Keratinocyte (primary cell): ENCODE measurements at regions not wholly inside any gene's neighbourhood (a gene's known extent, or its start where the extent isn't known, plus 50 kb on each side); places are given as distances from the start of the nearest gene placed in this dataset.

ENCODE experiments used
- DNase-seq: peaks from one replicate; pipeline ENCODE4 v3.0.0-alpha.2; 2011; ENCODE audit warnings: low read depth, missing footprints, low spot score
- FAIRE-seq: peaks from 2 replicates; lab custom pipeline; 2011; peaks lifted over from hg19 to GRCh38; lab: Jason Lieb, UNC
- H2AFZ ChIP-seq: 2 replicates; pipeline ENCODE4 v1.6.0; 2012; ENCODE audit warnings: low read length, control low read depth, inconsistent platforms; ENCODE audit not compliant: control insufficient read depth
- H3K27ac ChIP-seq: 2 replicates; pipeline ENCODE4 v1.5.1; 2011; ENCODE audit warnings: low read length; ENCODE audit not compliant: control insufficient read depth, insufficient read depth
- H3K27me3 ChIP-seq: 3 replicates; pipeline ENCODE4 v1.6.0; 2011; ENCODE audit warnings: low read length; ENCODE audit not compliant: control insufficient read depth, insufficient read depth; ENCODE audit errors: extremely low read depth
- H3K36me3 ChIP-seq, 2 experiments: 2 replicates in 1 of 2; 3 replicates in 1 of 2; pipeline ENCODE4 v1.5.1; 2011; ENCODE audit warnings: low read length in 2 of 2, mild to moderate bottlenecking in 1 of 2; ENCODE audit not compliant: control insufficient read depth in 2 of 2, insufficient read depth in 2 of 2; ENCODE audit errors: extremely low read depth in 1 of 2
- H3K4me1 ChIP-seq: 3 replicates; pipeline ENCODE4 v1.5.1; 2011; ENCODE audit warnings: low read length; ENCODE audit not compliant: control insufficient read depth, insufficient read depth; ENCODE audit errors: extremely low read depth
- H3K4me2 ChIP-seq: 3 replicates; pipeline ENCODE4 v1.6.0; 2011; ENCODE audit warnings: low read depth, low read length; ENCODE audit not compliant: control insufficient read depth, insufficient read depth; ENCODE audit errors: extremely low read depth
- H3K4me3 ChIP-seq, 3 experiments: fragments of 200-600 bp in 1 of 3; sonication (generic) in 1 of 3; 2 replicates in 2 of 3; 3 replicates in 1 of 3; pipeline ENCODE4 v1.5.1; 2011 to 2016; ENCODE audit warnings: low read length in 3 of 3, mild to moderate bottlenecking in 3 of 3, control low read depth in 2 of 3, inconsistent platforms in 1 of 3, low read depth in 1 of 3, mixed read lengths in 1 of 3, mixed run types in 1 of 3, moderate library complexity in 1 of 3; ENCODE audit not compliant: control insufficient read depth in 2 of 3, insufficient read depth in 2 of 3; ENCODE audit errors: extremely low read depth in 1 of 3
- H3K79me2 ChIP-seq: 2 replicates; pipeline ENCODE4 v1.6.0; 2012; ENCODE audit warnings: low read length; ENCODE audit not compliant: control insufficient read depth, insufficient read depth
- H3K9ac ChIP-seq: 3 replicates; pipeline ENCODE4 v1.6.0; 2011; ENCODE audit warnings: low read length; ENCODE audit not compliant: control insufficient read depth, insufficient read depth; ENCODE audit errors: extremely low read depth
- H3K9me1 ChIP-seq: 3 replicates; pipeline ENCODE4 v1.6.0; 2011; ENCODE audit warnings: low read length; ENCODE audit not compliant: control insufficient read depth, insufficient read depth; ENCODE audit errors: extremely low read depth
- H3K9me3 ChIP-seq: 2 replicates; pipeline ENCODE4 v1.5.1; 2012; ENCODE audit warnings: low read depth, low read length; ENCODE audit not compliant: control insufficient read depth
- H4K20me1 ChIP-seq: 3 replicates; pipeline ENCODE4 v1.6.0; 2011; ENCODE audit warnings: low read length; ENCODE audit not compliant: control insufficient read depth, insufficient read depth; ENCODE audit errors: extremely low read depth
- EZH2 ChIP-seq: IDR thresholded peaks from one replicate; pipeline ENCODE4 v1.6.1; 2012; ENCODE audit warnings: inconsistent platforms, mild to moderate bottlenecking, low read length, moderate library complexity
- dilution Hi-C: fragments of 300-500 bp; cut with MboI; formaldehyde crosslinking; loops from one replicate; pipeline ENCODE4 v1.7.0; 2020; ENCODE audit warnings: low sequenced_read_pairs; ENCODE audit not compliant: extremely low pct_ligation_motif_present
- TF ChIP-seq, protein P1 (sequence below), 3 experiments: IDR thresholded peaks in 1 of 3; conservative IDR thresholded peaks in 1 of 3; optimal IDR thresholded peaks in 1 of 3; 2 replicates in 2 of 3; 3 replicates in 1 of 3; pipeline versions ENCODE3 to v1.5.1; 2011; ENCODE audit warnings: low read length in 3 of 3, mild to moderate bottlenecking in 3 of 3, moderate library complexity in 2 of 3, control low read depth in 1 of 3, inconsistent platforms in 1 of 3; ENCODE audit not compliant: insufficient read depth in 2 of 3; ENCODE audit errors: extremely low read depth in 1 of 3

DNA sequence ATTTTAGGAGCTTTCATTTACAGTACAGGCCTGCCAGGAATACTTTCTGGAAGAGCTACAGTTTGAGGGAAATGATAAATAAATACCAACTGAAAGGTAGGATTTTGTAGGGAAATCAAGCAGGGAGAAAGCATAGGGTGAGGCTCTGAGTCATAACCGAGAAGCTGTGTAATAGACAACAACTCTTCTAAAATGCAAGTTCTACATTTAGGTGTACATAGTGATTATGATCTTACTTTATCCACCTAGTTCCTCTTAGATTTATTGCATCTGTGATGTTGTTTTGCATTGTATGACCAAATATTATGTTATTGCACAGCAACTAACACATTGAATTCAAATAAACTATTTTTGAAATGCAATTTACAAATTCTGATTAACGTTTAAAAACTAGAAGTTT lies 819.3 kb downstream of the PLA2G4A start:
- Histone ChIP-seq H2AFZ (no peak overlapping the region), H4K20me1 (no peaks in the 10 kb centered on the region), H3K9me3 (no peaks in the 10 kb centered on the region), H3K4me2 (no peak overlapping the region), H3K27me3 (no peaks in the 10 kb centered on the region), H3K4me1 (no peaks in the 10 kb centered on the region), H3K9ac (no peak overlapping the region), H3K79me2 (no peaks in the 10 kb centered on the region), H3K36me3 (no peaks in the 10 kb centered on the region), H3K4me3 (no peak overlapping the region), H3K9me1 (no peaks in the 10 kb centered on the region), H3K27ac (no peak overlapping the region)
- dilution Hi-C loops = no loop called here
- FAIRE-seq (no peak), DNase-seq (no peak)
- TF ChIP-seq, protein P1, sequence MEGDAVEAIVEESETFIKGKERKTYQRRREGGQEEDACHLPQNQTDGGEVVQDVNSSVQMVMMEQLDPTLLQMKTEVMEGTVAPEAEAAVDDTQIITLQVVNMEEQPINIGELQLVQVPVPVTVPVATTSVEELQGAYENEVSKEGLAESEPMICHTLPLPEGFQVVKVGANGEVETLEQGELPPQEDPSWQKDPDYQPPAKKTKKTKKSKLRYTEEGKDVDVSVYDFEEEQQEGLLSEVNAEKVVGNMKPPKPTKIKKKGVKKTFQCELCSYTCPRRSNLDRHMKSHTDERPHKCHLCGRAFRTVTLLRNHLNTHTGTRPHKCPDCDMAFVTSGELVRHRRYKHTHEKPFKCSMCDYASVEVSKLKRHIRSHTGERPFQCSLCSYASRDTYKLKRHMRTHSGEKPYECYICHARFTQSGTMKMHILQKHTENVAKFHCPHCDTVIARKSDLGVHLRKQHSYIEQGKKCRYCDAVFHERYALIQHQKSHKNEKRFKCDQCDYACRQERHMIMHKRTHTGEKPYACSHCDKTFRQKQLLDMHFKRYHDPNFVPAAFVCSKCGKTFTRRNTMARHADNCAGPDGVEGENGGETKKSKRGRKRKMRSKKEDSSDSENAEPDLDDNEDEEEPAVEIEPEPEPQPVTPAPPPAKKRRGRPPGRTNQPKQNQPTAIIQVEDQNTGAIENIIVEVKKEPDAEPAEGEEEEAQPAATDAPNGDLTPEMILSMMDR (optimal IDR thresholded peaks at IDR 0.05 in 1 of 3, IDR thresholded peaks at IDR 0.05 in 1 of 3, conservative IDR thresholded peaks at IDR 0.05 in 1 of 3; ENCODE audit: extremely low read depth in 1 of 3, insufficient read depth in 2 of 3, low read length in 3 of 3) = no peak
- TF ChIP-seq EZH2 = no peak

DNA sequence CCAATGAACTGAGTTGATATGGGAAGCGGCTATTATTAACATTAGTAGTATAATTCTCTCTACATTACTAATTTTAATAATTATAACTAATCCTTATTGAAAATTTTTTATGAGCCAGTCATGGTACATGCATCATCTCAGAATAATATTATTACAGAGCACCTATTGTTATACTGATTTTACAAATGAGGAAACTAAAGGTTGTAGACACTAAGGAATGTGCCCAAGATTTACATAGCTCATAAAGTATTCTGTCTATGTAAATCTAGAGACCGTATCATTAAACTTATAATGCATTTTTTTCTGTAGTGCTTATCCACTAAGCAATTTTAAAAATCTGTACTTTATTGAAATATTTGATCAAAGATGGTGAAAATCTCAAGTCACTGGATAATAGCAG lies 825.9 kb downstream of the PLA2G4A start:
- no peak for DNase-seq
- H3K9me3 ChIP-seq = no peaks in the 10 kb centered on the region
- H3K36me3 ChIP-seq = no peaks in the 10 kb centered on the region
- no peaks in the 10 kb centered on the region for H3K9me1 ChIP-seq
- no peaks in the 10 kb centered on the region for H3K27me3 ChIP-seq
- TF ChIP-seq, protein P1 (optimal IDR thresholded peaks at IDR 0.05 in 1 of 3, IDR thresholded peaks at IDR 0.05 in 1 of 3, conservative IDR thresholded peaks at IDR 0.05 in 1 of 3; ENCODE audit: extremely low read depth in 1 of 3, insufficient read depth in 2 of 3, low read length in 3 of 3) = no peak
- no peak for TF ChIP-seq EZH2
- no peak for FAIRE-seq
- peak overlapping the region in 1 of 3 experiments; percentile 25 for H3K4me3 ChIP-seq
- dilution Hi-C loops = no loop called here
- H3K9ac ChIP-seq = no peak overlapping the region
- peak overlapping the region; percentile 16 for H3K4me2 ChIP-seq
- no peak overlapping the region for H3K27ac ChIP-seq
- no peaks in the 10 kb centered on the region for H4K20me1 ChIP-seq
- no peak overlapping the region for H2AFZ ChIP-seq
- no peaks in the 10 kb centered on the region for H3K79me2 ChIP-seq
- H3K4me1 ChIP-seq = peaks cover 7% of the 10 kb centered on the region
